HUES48 (cell line): ENCODE measurements at regions not wholly inside any gene's neighbourhood (a gene's known extent, or its start where the extent isn't known, plus 50 kb on each side); places are given as distances from the start of the nearest gene placed in this dataset.
"Not testable (repeated sequence)": the region's sequence is repeated elsewhere in the genome, so short reads cannot be mapped to it uniquely, and the experiment has no call there.

ENCODE experiments used
- H3K27ac ChIP-seq: one replicate; pipeline ENCODE4 v1.7.0; 2013; ENCODE audit warnings: low read depth, low read length, inconsistent platforms
- H3K27me3 ChIP-seq: 2 replicates; pipeline ENCODE4 v1.6.1; 2013; ENCODE audit warnings: mild to moderate bottlenecking, low read length; ENCODE audit not compliant: control insufficient read depth, insufficient read depth
- H3K36me3 ChIP-seq: 2 replicates; pipeline ENCODE4 v1.6.1; 2013; ENCODE audit warnings: low read length; ENCODE audit not compliant: control insufficient read depth, insufficient read depth
- H3K4me1 ChIP-seq: 2 replicates; pipeline ENCODE4 v1.6.1; 2013; ENCODE audit warnings: mild to moderate bottlenecking, low read length; ENCODE audit not compliant: control insufficient read depth, insufficient read depth
- H3K4me3 ChIP-seq: 2 replicates; pipeline ENCODE4 v1.5.1; 2013; ENCODE audit warnings: mild to moderate bottlenecking, low read depth, low read length
- H3K9ac ChIP-seq: 2 replicates; pipeline ENCODE4 v1.6.1; 2013; ENCODE audit warnings: mild to moderate bottlenecking, low read depth, low read length, moderate library complexity
- H3K9me3 ChIP-seq: 2 replicates; pipeline ENCODE4 v1.6.1; 2013; ENCODE audit warnings: low read length; ENCODE audit not compliant: control insufficient read depth, insufficient read depth

GRCh38 chr10:121316432-121316831, 281.8 kb downstream of the FGFR2 start:
- Histone ChIP-seq H3K4me1 (peaks cover 17% of the 10 kb centered on the region), H3K4me3 (no peak overlapping the region), H3K9me3 (peaks cover 5% of the 10 kb centered on the region; the same call in 1 of the 2 replicates), H3K36me3 (no peaks in the 10 kb centered on the region), H3K27ac (no peak overlapping the region), H3K27me3 (no peaks in the 10 kb centered on the region), H3K9ac (no peak overlapping the region)

DNA sequence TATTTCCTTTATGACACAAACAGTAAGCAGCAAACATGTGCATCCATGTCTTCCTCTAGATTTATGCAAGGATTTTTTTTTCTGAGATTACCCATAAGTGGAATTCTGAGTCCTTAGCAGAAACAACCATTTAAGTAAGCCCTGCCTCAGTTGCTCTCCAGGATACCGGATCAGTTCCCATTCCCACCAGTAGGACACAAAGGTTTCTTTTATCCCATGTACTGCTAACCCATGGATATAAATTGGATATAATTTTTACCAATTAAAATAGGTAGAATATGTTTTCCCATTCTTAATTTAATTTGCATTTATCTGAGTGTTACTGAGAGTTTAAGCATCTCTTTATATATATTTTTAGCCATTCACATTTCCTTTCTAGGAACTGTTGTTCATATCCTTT, 280.9 kb downstream of the FGFR2 start:
- Histone ChIP-seq H3K4me1 (peaks cover 12% of the 10 kb centered on the region), H3K9me3 (peaks cover 5% of the 10 kb centered on the region; the same call in 1 of the 2 replicates), H3K9ac (no peak overlapping the region), H3K27me3 (no peaks in the 10 kb centered on the region), H3K4me3 (no peak overlapping the region), H3K36me3 (no peaks in the 10 kb centered on the region), H3K27ac (no peak overlapping the region)

- H3K4me1 ChIP-seq, result peaks cover 5% of the 10 kb centered on the region
- H3K4me3 ChIP-seq, result no peak overlapping the region
- H3K27me3 ChIP-seq, result no peaks in the 10 kb centered on the region
- H3K9ac ChIP-seq, result no peak overlapping the region
- H3K27ac ChIP-seq, result no peak overlapping the region
- no peaks in the 10 kb centered on the region for H3K36me3 ChIP-seq
- peaks cover 5% of the 10 kb centered on the region; the same call in 1 of the 2 replicates for H3K9me3 ChIP-seq
Measured at GRCh38 chr10:121322046-121322445, 276.2 kb downstream of the FGFR2 start.

- no peak overlapping the region for H3K4me3 ChIP-seq
- H3K36me3 ChIP-seq, result no peaks in the 10 kb centered on the region
- H3K27me3 ChIP-seq, result no peaks in the 10 kb centered on the region
- peaks cover 5% of the 10 kb centered on the region; the same call in 1 of the 2 replicates for H3K9me3 ChIP-seq
- H3K27ac ChIP-seq, result no peak overlapping the region
- peaks cover 5% of the 10 kb centered on the region for H3K4me1 ChIP-seq
- H3K9ac ChIP-seq, result no peak overlapping the region
Measured at GRCh38 chr10:121322776-121323175, 275.5 kb downstream of the FGFR2 start.

GRCh38 chr10:121323443-121323842, 274.8 kb downstream of the FGFR2 start:
- Histone ChIP-seq H3K4me3 (no peak overlapping the region), H3K9me3 (peaks cover 5% of the 10 kb centered on the region; the same call in 1 of the 2 replicates), H3K27ac (no peak overlapping the region), H3K9ac (no peak overlapping the region), H3K4me1 (peaks cover 5% of the 10 kb centered on the region), H3K36me3 (no peaks in the 10 kb centered on the region), H3K27me3 (no peaks in the 10 kb centered on the region)

DNA sequence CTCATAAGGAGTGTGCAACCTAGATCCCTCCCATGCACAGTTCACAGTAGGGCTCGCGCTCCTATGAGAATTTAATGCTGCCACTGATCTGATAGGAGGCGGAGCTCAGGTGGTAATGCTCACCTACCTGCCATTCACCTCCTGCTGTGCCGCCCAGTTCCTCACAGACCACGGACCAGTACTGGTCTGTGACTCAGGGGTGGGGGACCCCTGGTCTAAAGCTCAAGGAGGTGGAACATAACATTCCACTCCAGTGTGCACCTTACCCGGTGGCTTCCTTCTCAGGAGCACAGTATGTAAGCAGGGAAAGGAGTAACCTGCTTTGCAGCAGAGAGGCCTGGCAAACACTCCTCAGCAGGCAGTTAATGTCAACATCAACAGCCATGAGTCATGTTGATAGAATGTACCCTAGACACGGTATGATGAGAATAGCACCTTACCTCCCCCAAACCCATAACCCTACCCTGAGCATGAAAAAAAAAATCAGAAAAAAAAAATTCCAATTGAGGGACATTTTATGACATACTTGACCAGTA, 273.5 kb downstream of the FGFR2 start:
- Histone ChIP-seq H3K27me3 (no peaks in the 10 kb centered on the region), H3K4me1 (peaks cover 5% of the 10 kb centered on the region), H3K9ac (no peak overlapping the region), H3K36me3 (no peaks in the 10 kb centered on the region), H3K9me3 (no peaks in the 10 kb centered on the region), H3K4me3 (no peak overlapping the region), H3K27ac (no peak overlapping the region)

DNA sequence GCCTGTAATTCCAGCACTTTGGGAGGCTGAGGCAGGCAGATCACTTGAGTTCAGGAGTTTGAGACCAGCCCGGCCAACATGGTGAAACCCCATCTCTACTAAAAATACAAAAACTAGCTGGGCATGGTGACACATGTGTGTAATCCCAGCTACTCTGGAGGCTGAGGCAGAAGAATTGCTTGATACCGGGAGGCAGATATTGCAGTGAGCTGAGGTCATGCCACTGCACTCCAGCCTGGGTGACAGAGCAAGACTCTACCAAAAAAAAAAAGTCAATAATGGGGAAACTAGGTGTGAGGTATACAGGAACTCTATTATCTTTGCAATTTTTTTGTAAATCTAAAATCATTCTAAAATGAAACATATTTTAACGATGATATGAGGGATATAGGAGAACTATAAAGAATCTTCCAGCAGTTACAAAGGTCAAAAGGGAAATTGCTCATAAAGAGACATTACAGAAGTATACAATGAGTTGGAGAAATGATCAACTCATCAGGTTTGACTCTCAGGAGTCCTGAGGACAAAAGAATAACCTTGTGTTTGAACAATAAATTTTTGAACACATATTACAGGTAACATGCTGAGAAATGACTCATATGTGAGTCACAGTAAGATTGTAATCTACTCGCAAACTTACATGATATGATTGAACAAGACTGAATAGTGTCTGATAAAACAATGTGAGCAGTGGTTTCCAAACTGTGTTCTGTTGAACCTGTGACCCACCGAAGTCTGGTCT, 272.6 kb downstream of the FGFR2 start:
- no peak overlapping the region for H3K4me3 ChIP-seq
- no peaks in the 10 kb centered on the region for H3K9me3 ChIP-seq
- H3K36me3 ChIP-seq, result no peaks in the 10 kb centered on the region
- H3K4me1 ChIP-seq, result peaks cover 5% of the 10 kb centered on the region
- no peak overlapping the region for H3K9ac ChIP-seq
- H3K27ac ChIP-seq, result no peak overlapping the region
- H3K27me3 ChIP-seq, result no peaks in the 10 kb centered on the region

GRCh38 chr10:121326905-121327304, 271.3 kb downstream of the FGFR2 start:
- Histone ChIP-seq H3K9ac (no peak overlapping the region), H3K27me3 (no peaks in the 10 kb centered on the region), H3K9me3 (no peaks in the 10 kb centered on the region), H3K36me3 (no peaks in the 10 kb centered on the region), H3K4me3 (no peak overlapping the region), H3K4me1 (peaks cover under 1% of the 10 kb centered on the region; the same call in 1 of the 2 replicates), H3K27ac (no peak overlapping the region)

- H3K36me3 ChIP-seq, result no peaks in the 10 kb centered on the region
- H3K9ac ChIP-seq, result no peak overlapping the region
- H3K9me3 ChIP-seq, result no peaks in the 10 kb centered on the region
- no peaks in the 10 kb centered on the region for H3K4me1 ChIP-seq
- H3K27me3 ChIP-seq, result no peaks in the 10 kb centered on the region
- H3K27ac ChIP-seq, result no peak overlapping the region
- H3K4me3 ChIP-seq, result no peak overlapping the region
Measured at GRCh38 chr10:121327727-121328126, 270.5 kb downstream of the FGFR2 start.

GRCh38 chr10:121329631-121330030, 268.6 kb downstream of the FGFR2 start:
- H3K4me1 ChIP-seq, H3K9me3 ChIP-seq, H3K9ac ChIP-seq, H3K4me3 ChIP-seq, H3K36me3 ChIP-seq, H3K27ac ChIP-seq, H3K27me3 ChIP-seq: not testable (repeated sequence)

DNA sequence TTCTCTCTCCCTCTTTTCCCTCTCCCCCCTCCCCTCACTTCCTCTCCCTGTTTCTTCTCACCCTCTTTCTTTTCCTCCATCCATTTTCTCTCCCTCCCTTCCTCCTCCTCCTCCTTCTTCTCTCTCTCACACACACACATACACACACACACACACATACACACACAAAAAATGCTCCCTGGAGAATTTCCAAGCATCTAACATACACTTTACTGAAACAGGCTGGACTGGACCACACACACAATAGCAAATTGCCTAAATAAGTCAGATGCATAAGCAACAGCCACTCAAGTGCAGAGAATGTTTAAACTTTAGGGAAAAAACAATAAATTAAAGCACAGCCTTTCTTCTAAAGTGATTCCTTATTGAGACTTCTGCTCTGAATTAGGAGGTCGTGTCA, 267.7 kb downstream of the FGFR2 start:
- Histone ChIP-seq H3K9me3 (no peaks in the 10 kb centered on the region), H3K9ac (no peak overlapping the region), H3K4me1 (no peaks in the 10 kb centered on the region), H3K36me3 (no peaks in the 10 kb centered on the region), H3K27me3 (no peaks in the 10 kb centered on the region), H3K4me3 (no peak overlapping the region), H3K27ac (no peak overlapping the region)
